ENCODE measurements at regions not wholly inside any gene's neighbourhood (a gene's known extent, or its start where the extent isn't known, plus 50 kb on each side); places are given as distances from the start of the nearest gene placed in this dataset.

DNA sequence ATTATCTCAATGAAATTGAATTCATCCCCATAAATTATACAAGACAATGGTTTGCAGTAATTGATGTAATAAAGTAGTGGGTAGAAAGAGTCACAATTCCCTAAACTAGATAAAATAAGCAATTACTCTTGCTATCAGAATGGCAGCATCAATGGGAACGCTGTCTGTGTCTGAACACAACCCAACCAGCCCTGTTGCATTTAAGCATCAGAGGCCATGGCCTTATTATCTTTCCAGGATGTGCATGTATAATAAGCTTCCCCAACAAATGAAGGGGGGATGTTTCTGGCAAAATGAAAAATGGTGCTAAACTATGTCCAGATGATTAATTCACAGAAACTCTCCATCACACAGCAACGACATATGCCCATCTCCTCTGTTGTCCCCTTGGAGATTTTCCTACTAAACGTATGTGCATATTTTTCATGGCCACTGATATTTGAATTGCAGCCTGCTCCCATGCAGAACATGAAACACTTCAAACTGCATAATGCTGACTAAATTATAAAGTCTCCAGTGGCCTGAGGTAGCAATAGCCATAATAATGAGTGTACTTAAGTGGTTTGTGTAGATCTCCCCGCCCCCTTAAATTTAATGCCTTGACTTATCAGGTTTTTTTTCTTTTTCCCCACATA lies 306.9 kb upstream of the ADAMTS16 start:
- DNase-seq (ENCODE audit: low spot score): no peak

- DNase-seq (ENCODE audit: low spot score): no peak
Observed at GRCh38 chr5:4837489-4838058, 302.6 kb upstream of the ADAMTS16 start.

- DNase-seq (ENCODE audit: low spot score): no peak
Observed at GRCh38 chr5:4845221-4845620, 294.9 kb upstream of the ADAMTS16 start.

GRCh38 chr5:4847766-4848165 lies 292.4 kb upstream of the ADAMTS16 start:
- no peak for DNase-seq (ENCODE audit: low spot score)

DNA sequence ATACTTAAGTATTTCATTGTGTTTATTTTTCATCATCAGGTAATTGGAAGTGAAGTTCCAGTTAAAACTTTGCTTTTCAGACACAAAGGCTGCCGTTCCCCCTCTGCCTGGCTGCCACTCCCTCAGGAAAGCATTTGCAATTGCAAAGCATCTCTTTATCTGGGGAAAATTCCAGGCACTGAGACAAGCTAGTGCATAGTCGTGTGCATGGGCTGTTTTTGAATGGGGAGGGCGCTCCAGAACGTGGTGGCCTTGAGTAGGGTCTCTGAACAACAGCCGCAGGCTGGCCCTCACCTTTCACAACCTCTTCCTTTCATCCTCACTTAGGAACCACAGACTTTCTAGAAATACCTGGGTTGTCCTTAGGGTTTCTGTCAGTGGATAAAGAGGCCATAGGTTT lies 285.1 kb upstream of the ADAMTS16 start:
- DNase-seq (ENCODE audit: low spot score): no peak

DNA sequence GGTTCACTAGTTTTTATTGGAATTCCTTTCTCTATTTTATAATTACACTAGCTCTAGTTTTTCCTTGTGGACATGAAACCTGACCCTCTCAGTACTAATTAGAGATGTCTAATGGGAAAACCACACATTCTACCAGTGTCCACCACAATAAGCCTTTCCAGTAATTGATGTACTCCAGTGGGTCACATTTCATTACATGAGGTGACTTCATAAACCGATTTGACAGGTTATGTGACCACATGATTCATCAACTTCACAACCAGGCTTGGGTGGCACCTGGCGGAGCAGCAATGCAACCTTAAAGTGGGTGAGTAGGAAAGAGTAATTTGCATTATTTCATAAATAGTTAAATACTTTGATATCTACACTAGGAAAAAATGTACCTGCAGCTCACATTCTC lies 284.2 kb upstream of the ADAMTS16 start:
- DNase-seq (ENCODE audit: low spot score): no peak

- DNase-seq (ENCODE audit: low spot score): no peak
Observed at GRCh38 chr5:4857761-4858160, 282.4 kb upstream of the ADAMTS16 start.

DNA sequence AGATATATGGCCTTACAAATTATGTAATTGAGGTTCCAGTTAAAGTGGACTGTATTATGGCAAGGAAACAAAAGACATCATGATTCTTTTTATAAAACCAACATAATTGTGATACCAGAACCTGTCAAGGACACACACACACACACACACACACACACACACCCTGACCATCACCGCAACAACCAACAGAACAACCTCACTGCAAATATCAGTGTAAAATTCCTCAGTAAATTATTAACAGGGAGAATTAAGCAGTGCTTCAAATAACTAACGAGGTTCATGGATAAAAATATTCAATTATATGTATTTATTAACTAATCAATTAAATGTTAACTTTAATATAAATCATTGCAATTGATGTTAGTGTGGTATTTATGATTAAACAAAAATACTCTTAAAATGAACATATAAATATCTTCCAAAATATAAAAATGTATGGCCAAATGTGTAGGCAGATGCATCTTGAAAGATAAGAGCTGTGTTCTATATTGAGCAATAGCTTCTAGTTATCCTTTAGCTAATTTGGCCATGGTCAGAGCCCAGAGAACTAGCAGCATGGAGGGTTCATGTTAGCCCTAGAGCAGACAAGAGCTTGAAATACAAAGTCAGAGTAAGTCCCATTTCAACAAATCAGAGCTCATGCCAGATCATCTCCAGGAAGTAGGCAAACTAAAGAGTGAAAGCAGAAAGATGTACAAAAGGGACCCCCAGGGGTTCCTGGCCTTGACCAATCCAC lies 280.5 kb upstream of the ADAMTS16 start:
- DNase-seq (ENCODE audit: low spot score): no peak

DNA sequence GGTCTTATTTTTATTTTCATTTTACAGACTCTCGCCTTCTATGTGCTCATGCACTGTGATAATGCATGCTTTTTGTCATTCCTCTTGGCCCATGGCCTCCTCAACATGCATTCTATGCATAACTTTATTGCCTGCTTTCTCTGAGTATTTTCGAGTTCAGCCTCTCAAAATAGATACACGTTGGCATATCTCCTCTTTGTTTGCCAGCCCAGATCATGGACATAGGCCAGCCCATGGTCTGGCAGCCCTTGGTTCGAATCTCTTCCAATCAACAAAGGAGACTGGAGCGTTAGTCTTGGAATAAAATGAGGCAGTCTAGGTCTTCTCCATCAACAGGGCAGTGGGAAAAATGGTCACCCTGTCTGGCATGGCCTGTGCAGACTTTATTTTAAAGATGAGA lies 279.5 kb upstream of the ADAMTS16 start:
- DNase-seq (ENCODE audit: low spot score): no peak

- DNase-seq (ENCODE audit: low spot score): peak; percentile 67
Observed at GRCh38 chr5:4862500-4862899, 277.6 kb upstream of the ADAMTS16 start.

GRCh38 chr5:4866131-4866659 lies 273.9 kb upstream of the ADAMTS16 start:
- DNase-seq (ENCODE audit: low spot score): no peak

- DNase-seq (ENCODE audit: low spot score): no peak
Observed at GRCh38 chr5:4866817-4867216, 273.3 kb upstream of the ADAMTS16 start.

GRCh38 chr5:4868140-4868735 lies 271.9 kb upstream of the ADAMTS16 start:
- DNase-seq (ENCODE audit: low spot score): peak; percentile 43

DNA sequence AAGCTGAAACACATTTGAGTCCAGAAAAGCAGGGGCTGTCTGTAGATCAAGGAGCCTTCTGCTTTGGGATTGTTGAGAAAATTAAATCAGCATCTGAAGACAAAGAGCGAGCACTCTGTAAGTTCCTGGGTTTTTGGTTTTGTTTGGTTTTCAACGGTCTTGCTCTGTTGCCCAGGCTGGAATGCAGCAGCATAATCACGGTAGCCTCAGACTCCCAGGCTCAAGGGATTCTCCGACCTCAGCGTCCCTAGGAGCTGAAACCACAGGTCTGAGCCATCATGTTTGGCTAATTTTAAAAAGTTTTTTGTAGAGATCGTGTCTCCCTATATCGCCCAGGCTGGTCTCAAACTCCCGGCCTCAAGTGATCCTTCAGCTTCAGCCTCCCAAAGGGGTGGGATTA lies 266.5 kb upstream of the ADAMTS16 start:
- DNase-seq (ENCODE audit: low spot score): no peak

GRCh38 chr5:4874097-4874496 lies 266.0 kb upstream of the ADAMTS16 start:
- DNase-seq (ENCODE audit: low spot score): no peak

DNA sequence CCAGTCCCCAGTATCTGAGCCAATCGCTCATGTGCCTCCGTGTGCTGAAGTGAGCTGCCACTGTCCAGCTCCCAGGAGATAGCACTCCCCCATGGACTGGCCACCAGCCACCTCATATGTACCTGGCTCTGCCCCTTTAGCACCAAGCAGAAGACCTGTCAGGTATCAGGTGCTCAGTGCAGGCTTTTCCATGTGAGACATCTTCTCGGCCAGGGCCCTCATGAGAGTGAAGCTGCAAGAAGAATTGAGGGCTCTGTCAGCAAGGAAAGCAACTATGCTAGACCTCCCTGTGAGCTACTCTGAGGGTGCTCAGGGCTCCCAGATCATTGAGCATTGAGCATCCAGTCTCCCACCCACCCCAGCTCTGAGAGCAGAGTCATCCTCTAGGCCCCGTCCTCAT lies 264.2 kb upstream of the ADAMTS16 start:
- no peak for DNase-seq (ENCODE audit: low spot score)

DNA sequence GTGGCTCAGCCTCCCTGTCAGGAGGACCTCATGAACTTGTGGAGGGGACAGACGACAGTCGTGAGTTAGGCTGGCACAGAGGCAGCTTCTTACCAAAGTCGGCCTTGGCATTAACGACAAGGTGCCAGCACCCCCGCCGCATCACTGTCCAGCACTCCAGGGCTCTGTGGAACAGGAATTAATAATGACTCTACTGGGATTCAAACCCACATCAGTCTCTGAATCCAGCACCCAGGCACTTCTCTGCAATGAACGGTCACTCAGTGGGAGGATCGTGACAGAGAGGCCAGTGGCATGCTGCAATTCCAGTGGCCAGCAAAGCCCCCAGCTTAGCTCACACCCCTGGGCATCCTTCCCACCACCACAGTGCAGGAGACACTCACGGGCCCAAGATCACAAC lies 263.3 kb upstream of the ADAMTS16 start:
- DNase-seq (ENCODE audit: low spot score): no peak

DNA sequence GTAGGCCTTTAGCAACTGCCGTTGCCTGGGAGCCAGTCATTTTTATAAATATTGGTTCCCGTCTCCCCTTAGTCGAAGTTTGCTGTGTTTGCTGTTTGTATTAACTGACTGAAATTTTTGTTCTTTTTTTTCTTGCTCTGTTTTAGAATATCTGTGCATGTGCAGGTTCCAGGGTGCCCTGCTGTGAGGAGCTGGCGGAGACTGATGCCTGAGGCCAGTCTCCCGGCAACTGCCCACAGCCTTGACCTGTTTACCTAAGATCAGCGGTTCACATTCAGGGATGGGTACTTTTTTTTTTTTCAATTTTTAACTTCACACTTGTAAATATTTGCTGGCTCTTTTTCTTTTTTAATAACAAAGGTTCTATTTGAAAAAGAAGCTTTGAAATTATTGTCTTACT lies 262.6 kb upstream of the ADAMTS16 start:
- no peak for DNase-seq (ENCODE audit: low spot score)

DNA sequence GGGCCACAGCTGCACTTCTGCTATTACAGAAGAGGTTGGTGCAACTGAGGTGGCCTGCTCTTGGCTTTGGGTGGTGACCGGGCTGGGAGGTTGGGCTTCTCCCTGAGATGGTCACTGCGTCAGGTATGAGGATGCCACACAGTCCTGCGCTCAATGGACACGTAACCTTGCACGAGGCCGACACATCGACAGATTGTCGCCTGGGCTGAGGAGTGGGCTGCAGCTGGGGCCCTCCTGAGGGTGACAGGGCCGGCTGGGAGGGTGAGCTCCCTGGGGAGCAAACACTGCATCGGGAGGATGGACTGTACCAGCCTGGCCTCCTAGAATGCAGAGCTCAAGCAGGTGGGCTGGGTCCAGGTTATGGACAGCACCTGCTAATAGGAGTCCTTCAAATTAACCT lies 261.1 kb upstream of the ADAMTS16 start:
- no peak for DNase-seq (ENCODE audit: low spot score)

DNA sequence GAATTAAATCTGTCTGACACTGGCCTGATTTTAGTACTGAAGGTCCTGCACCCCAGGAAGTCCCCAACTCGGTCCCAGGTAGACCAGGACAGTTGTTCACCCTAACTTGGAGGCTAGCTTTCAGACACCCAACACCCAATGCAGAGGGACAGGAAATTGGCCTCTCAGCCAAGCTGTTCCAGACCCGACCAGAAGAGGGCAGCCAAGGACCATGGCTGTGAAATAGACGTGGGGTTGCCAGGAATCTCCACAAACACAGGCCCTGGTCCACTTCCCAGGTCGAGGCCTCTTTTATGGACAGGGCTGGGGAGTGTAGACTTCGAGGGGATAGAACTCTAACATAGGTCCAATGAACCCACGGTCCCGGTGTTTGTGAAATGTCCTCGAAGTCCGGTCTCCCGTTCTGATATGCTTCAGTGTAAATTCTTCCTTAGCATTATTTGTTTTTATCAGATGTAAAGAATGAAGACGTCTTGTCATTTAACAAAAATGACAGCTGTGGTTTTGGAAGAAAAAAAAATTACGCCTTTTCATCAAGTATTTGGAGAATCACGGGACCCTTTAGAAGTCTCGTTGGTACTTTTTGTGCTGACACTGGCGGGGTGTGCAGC lies 260.3 kb upstream of the ADAMTS16 start:
- peak; percentile 60 for DNase-seq (ENCODE audit: low spot score)

DNA sequence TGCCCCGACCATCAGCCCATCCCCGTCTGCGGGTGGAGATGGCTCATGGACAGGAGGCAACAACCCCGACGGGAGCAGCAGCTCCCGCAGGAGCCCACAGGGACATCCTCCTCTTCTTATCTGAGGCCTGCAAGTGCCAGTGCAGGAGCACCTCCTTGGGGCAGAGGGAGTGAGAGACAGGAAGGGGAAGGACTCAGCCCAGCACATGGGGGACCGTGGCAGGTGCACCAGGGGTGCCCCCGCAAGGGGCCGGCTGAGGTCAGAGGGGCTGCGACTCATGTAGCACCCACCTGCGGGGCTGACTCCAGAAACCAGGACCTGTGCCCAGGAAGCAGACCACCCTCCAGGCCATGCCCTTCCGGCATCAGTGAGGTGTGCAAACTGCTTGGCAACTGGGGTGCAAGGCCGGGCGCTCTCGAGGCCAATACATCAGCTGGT lies 259.8 kb upstream of the ADAMTS16 start:
- no peak for DNase-seq (ENCODE audit: low spot score)

GRCh38 chr5:4881366-4882002 lies 258.6 kb upstream of the ADAMTS16 start:
- no peak for DNase-seq (ENCODE audit: low spot score)
